Adrenal gland (tissue), 9 donors: ENCODE measurements at regions not wholly inside any gene's neighbourhood (a gene's known extent, or its start where the extent isn't known, plus 50 kb on each side); places are given as distances from the start of the nearest gene placed in this dataset.

Source experiments
- DNase-seq, 7 donors: peaks; one replicate each; pipeline ENCODE4 v3.0.0-alpha.2; 2019 to 2020
- H3K27ac ChIP-seq, 5 donors: fragments of 200-600 bp; sonication (generic) in 4 of 5; 1 replicate in 3 of 5; 2 replicates in 2 of 5; pipeline versions ENCODE4 v1.5.1 to v1.8.0; 2016 to 2020; ENCODE audit warnings: mild to moderate bottlenecking in 1 of 5
- H3K27me3 ChIP-seq: fragments of 200-600 bp; 2 replicates; pipeline ENCODE4 v1.8.0; 2021
- H3K36me3 ChIP-seq, 2 donors: fragments of 200-600 bp; replicated peaks in 1 of 2; 1 replicate in 1 of 2; 2 replicates in 1 of 2; pipeline versions ENCODE4 v1.5.1 to v1.8.0; 2018 to 2022
- H3K4me1 ChIP-seq, 2 donors: fragments of 200-600 bp; replicated peaks in 1 of 2; 1 replicate in 1 of 2; 2 replicates in 1 of 2; pipeline versions ENCODE4 v1.5.1 to v1.8.0; 2018 to 2021
- H3K4me3 ChIP-seq, 4 donors: fragments of 200-600 bp; sonication (generic) in 3 of 4; one replicate each; pipeline ENCODE4 v1.5.1; 2016 to 2018
- H3K9me3 ChIP-seq, 3 donors: fragments of 200-600 bp; sonication (generic) in 1 of 3; replicated peaks in 1 of 3; 1 replicate in 2 of 3; 2 replicates in 1 of 3; pipeline versions ENCODE4 v1.5.1 to v1.8.0; 2016 to 2021
- CTCF ChIP-seq, 6 experiments: fragments of 450-650 bp in 4 of 6; fragments of 200-600 bp in 2 of 6; sonication (generic) in 1 of 6; IDR thresholded peaks; 1 replicate in 5 of 6; 2 replicates in 1 of 6; pipeline versions ENCODE4 v1.5.1 to v1.8.0; 2016 to 2021; ENCODE audit warnings: antibody characterized with exemption in 6 of 6, mild to moderate bottlenecking in 2 of 6, moderate library complexity in 1 of 6
- POLR2A ChIP-seq, 2 donors: fragments of 450-650 bp; IDR thresholded peaks; one replicate each; pipeline ENCODE4 v1.6.1; 2017; ENCODE audit warnings: antibody characterized with exemption in 2 of 2, mild to moderate bottlenecking in 2 of 2, moderate library complexity in 1 of 2
- WGBS, 4 donors: extraction: QIAGEN DNeasy Blood & Tissue Kit in 2 of 4; methylation state at CpG; one replicate each; pipeline versions ENCODE4 v1.1.5 to v1.1.7; 2013 to 2017; 5-methylcytosine and 5-hydroxymethylcytosine counted together
- intact Hi-C, 2 donors: fragments of 100-400 bp; cut with DNase I; formaldehyde crosslinking; loops; one replicate each; pipeline versions ENCODE4 v1.14.1 to v1.15.0; 2022 to 2023
- donor health status: healthy with polysubstance abuse.
- donor health status: Bipolar disorder and iron deficiency.
- donor health status: DM: yes; HTN: yes; CAD: no.
- donor health status: DM: no; HTN: no; CAD: no.
- donor health status: DM: no; HTN: no; CAD: no.

- 46 to 66% (median 63%) methylated on average over 1 of the region's 1 CpG for WGBS, 4 donors
- intact Hi-C loops, result no loop called here
- TF ChIP-seq POLR2A (IDR thresholded peaks at IDR 0.05) (no peak), CTCF (IDR thresholded peaks at IDR 0.05) (no peak)
- Histone ChIP-seq H3K27ac (no peak overlapping the region), H3K9me3 (no peaks in the 10 kb centered on the region), H3K4me1 (no peaks in the 10 kb centered on the region), H3K27me3 (no peaks in the 10 kb centered on the region), H3K36me3 (no peaks in the 10 kb centered on the region), H3K4me3 (no peak overlapping the region)
- no peak for DNase-seq
Measured at GRCh38 chr10:57018452-57018851, 657.4 kb upstream of the ZWINT start.

GRCh38 chr10:57017356-57018037, 656.4 kb upstream of the ZWINT start:
- no peaks in the 10 kb centered on the region for H3K27me3 ChIP-seq
- no peaks in the 10 kb centered on the region for H3K9me3 ChIP-seq
- 67 to 82% (median 76%) methylated on average over 7 of the region's 7 CpGs for WGBS, 4 donors
- no peak overlapping the region for H3K4me3 ChIP-seq
- H3K36me3 ChIP-seq, result no peaks in the 10 kb centered on the region
- intact Hi-C loops, result no loop called here
- no peak overlapping the region for H3K27ac ChIP-seq
- no peak for DNase-seq
- H3K4me1 ChIP-seq, result no peaks in the 10 kb centered on the region
- TF ChIP-seq POLR2A (IDR thresholded peaks at IDR 0.05) (no peak), CTCF (IDR thresholded peaks at IDR 0.05) (no peak)

- no peaks in the 10 kb centered on the region for H3K9me3 ChIP-seq
- intact Hi-C loops, result no loop called here
- no peak for DNase-seq
- H3K4me1 ChIP-seq, result no peaks in the 10 kb centered on the region
- TF ChIP-seq POLR2A (IDR thresholded peaks at IDR 0.05), result no peak
- no peak for TF ChIP-seq CTCF (IDR thresholded peaks at IDR 0.05)
- no peaks in the 10 kb centered on the region for H3K36me3 ChIP-seq
- 85 to 93% (median 90%) methylated on average over 12 to 13 of the region's 13 CpGs for WGBS, 4 donors
- H3K27me3 ChIP-seq, result no peaks in the 10 kb centered on the region
- H3K4me3 ChIP-seq, result no peak overlapping the region
- H3K27ac ChIP-seq, result no peak overlapping the region
Measured at GRCh38 chr10:57015595-57016318, 654.7 kb upstream of the ZWINT start.

- H3K27me3 ChIP-seq, result no peaks in the 10 kb centered on the region
- intact Hi-C loops, result no loop called here
- no peaks in the 10 kb centered on the region for H3K4me1 ChIP-seq
- no peak for TF ChIP-seq CTCF (IDR thresholded peaks at IDR 0.05)
- TF ChIP-seq POLR2A (IDR thresholded peaks at IDR 0.05), result no peak
- H3K4me3 ChIP-seq, result no peak overlapping the region
- no peaks in the 10 kb centered on the region for H3K36me3 ChIP-seq
- no peak overlapping the region for H3K27ac ChIP-seq
- 63 to 89% (median 70%) methylated on average over 7 to 8 of the region's 8 CpGs for WGBS, 4 donors
- DNase-seq, result no peak
- H3K9me3 ChIP-seq, result no peaks in the 10 kb centered on the region
Measured at GRCh38 chr10:57015187-57015586, 654.1 kb upstream of the ZWINT start.
